Middle frontal gyrus (tissue), 1 donor: ENCODE measurements at regions not wholly inside any gene's neighbourhood (a gene's known extent, or its start where the extent isn't known, plus 50 kb on each side); places are given as distances from the start of the nearest gene placed in this dataset.
A peak's percentile ranks its signal among the peaks of the same experiment; 100 is the strongest.
"Not testable (repeated sequence)": the region's sequence is repeated elsewhere in the genome, so short reads cannot be mapped to it uniquely, and the experiment has no call there.

Source experiments
- DNase-seq: peaks from one replicate; pipeline ENCODE4 v3.0.0-alpha.2; 2015; ENCODE audit warnings: low spot score; ENCODE audit errors: extremely low spot score

- DNase-seq = peak; percentile 54
Observed at GRCh38 chr12:92987362-92987761, 58.3 kb upstream of the EEA1 start.

- no peak for DNase-seq
Observed at GRCh38 chr12:92987846-92988621, 58.9 kb upstream of the EEA1 start.

GRCh38 chr12:92988622-92989130, 59.6 kb upstream of the EEA1 start:
- DNase-seq = no peak

GRCh38 chr12:92989715-92990484, 60.8 kb upstream of the EEA1 start:
- no peak for DNase-seq

- DNase-seq = no peak
Observed at GRCh38 chr12:92991134-92991533, 62.0 kb upstream of the EEA1 start.

GRCh38 chr12:92992041-92992440, 62.9 kb upstream of the EEA1 start:
- DNase-seq = no peak

GRCh38 chr12:92993259-92993658, 64.2 kb upstream of the EEA1 start:
- no peak for DNase-seq

- no peak for DNase-seq
Observed at GRCh38 chr12:92995258-92995903, 66.3 kb upstream of the EEA1 start.

GRCh38 chr12:93000026-93000425, 70.9 kb upstream of the EEA1 start:
- DNase-seq = no peak

GRCh38 chr12:93001407-93001806, 72.3 kb upstream of the EEA1 start:
- DNase-seq = no peak

GRCh38 chr12:93002293-93003054, 73.4 kb upstream of the EEA1 start:
- no peak for DNase-seq

- DNase-seq = no peak
Observed at GRCh38 chr12:93003531-93004239, 74.6 kb upstream of the EEA1 start.

- DNase-seq = no peak
Observed at GRCh38 chr12:93005928-93006392, 76.9 kb upstream of the EEA1 start.

- DNase-seq = no peak
Observed at GRCh38 chr12:93006471-93007208, 77.5 kb upstream of the EEA1 start.

- no peak for DNase-seq
Observed at GRCh38 chr12:93007544-93007943, 78.4 kb upstream of the EEA1 start.

- DNase-seq = no peak
Observed at GRCh38 chr12:93008044-93008778, 79.1 kb upstream of the EEA1 start.

- DNase-seq = not testable (repeated sequence)
Observed at GRCh38 chr12:93008880-93009279, 79.8 kb upstream of the EEA1 start.

- no peak for DNase-seq
Observed at GRCh38 chr12:93009533-93009932, 80.4 kb upstream of the EEA1 start.

GRCh38 chr12:93010461-93010860, 81.4 kb upstream of the EEA1 start:
- no peak for DNase-seq
